Neural cell (in vitro differentiated cells): ENCODE measurements at regions not wholly inside any gene's neighbourhood (a gene's known extent, or its start where the extent isn't known, plus 50 kb on each side); places are given as distances from the start of the nearest gene placed in this dataset.

Source experiments
- H2AFZ ChIP-seq: fragments of 200-600, 300-800 bp; sonication (generic), shearing (Covaris generic); 2 replicates; pipeline ENCODE4 v1.6.0; 2014; ENCODE audit warnings: low read depth, mild to moderate bottlenecking, antibody characterized with exemption, low read length, moderate library complexity
- H3F3A ChIP-seq: fragments of 200-600 bp; shearing (Covaris generic); 2 replicates; pipeline ENCODE4 v1.6.1; 2016; ENCODE audit warnings: mild to moderate bottlenecking, moderate library complexity, mixed read lengths, antibody characterized with exemption, low read length; ENCODE audit not compliant: insufficient read depth, poor library complexity, severe bottlenecking
- H3K27ac ChIP-seq: fragments of 200-600, 300-800 bp; sonication (generic), shearing (Covaris generic); 2 replicates; pipeline ENCODE4 v1.5.1; 2014; ENCODE audit warnings: mild to moderate bottlenecking, low read length, moderate library complexity
- H3K27me3 ChIP-seq: fragments of 300-800, 200-600 bp; sonication (generic), shearing (Covaris generic); 2 replicates; pipeline ENCODE4 v1.6.0; 2014; ENCODE audit warnings: mild to moderate bottlenecking, low read depth, low read length, moderate library complexity; ENCODE audit not compliant: insufficient read depth
- H3K36me3 ChIP-seq: fragments of 300-800, 200-600 bp; sonication (generic), shearing (Covaris generic); 2 replicates; pipeline ENCODE4 v1.5.1; 2014; ENCODE audit warnings: mild to moderate bottlenecking, antibody characterized with exemption, low read length, moderate library complexity; ENCODE audit not compliant: insufficient read depth
- H3K4me2 ChIP-seq: fragments of 300-800, 200-600 bp; sonication (generic), shearing (Covaris generic); 2 replicates; pipeline ENCODE4 v1.6.0; 2014; ENCODE audit warnings: mild to moderate bottlenecking, low read length
- H3K4me3 ChIP-seq: fragments of 300-800, 200-600 bp; sonication (generic), shearing (Covaris generic); 2 replicates; pipeline ENCODE4 v1.5.1; 2014; ENCODE audit warnings: mild to moderate bottlenecking, low read length, moderate library complexity
- H3K79me2 ChIP-seq: fragments of 200-600 bp; shearing (Covaris generic); replicated peaks from 2 replicates; pipeline ENCODE4 v1.6.0; 2014; ENCODE audit warnings: mild to moderate bottlenecking, low read length, moderate library complexity; ENCODE audit not compliant: insufficient read depth
- H3K9ac ChIP-seq: fragments of 300-800, 200-600 bp; sonication (generic), shearing (Covaris generic); 2 replicates; pipeline ENCODE4 v1.6.1; 2016; ENCODE audit warnings: mild to moderate bottlenecking, low read length, mixed read lengths
- H3K9me2 ChIP-seq: fragments of 200-600 bp; shearing (Covaris generic); 2 replicates; pipeline ENCODE4 v1.6.1; 2016; ENCODE audit warnings: mild to moderate bottlenecking, low read length, mixed read lengths; ENCODE audit not compliant: insufficient read depth
- H3K9me3 ChIP-seq: fragments of 200-600, 300-800 bp; sonication (generic), shearing (Covaris generic); 2 replicates; pipeline ENCODE4 v1.6.1; 2016; ENCODE audit warnings: mild to moderate bottlenecking, mixed run types, low read length, moderate library complexity, mixed read lengths
- H4K20me1 ChIP-seq: fragments of 200-600 bp; shearing (Covaris generic); 2 replicates; pipeline ENCODE4 v1.6.1; 2016; ENCODE audit warnings: mild to moderate bottlenecking, mixed run types; ENCODE audit not compliant: insufficient read depth
- CTCF ChIP-seq: fragments of 450-650 bp; IDR thresholded peaks from 2 replicates; pipeline ENCODE4 v1.5.1; 2014; ENCODE audit warnings: antibody characterized with exemption, mild to moderate bottlenecking, moderate library complexity; ENCODE audit not compliant: poor library complexity, severe bottlenecking
- EP300 ChIP-seq: fragments of 450-650 bp; conservative IDR thresholded peaks from 2 replicates; pipeline ENCODE4 v1.6.1; 2014; ENCODE audit warnings: antibody characterized with exemption, mild to moderate bottlenecking, moderate library complexity; ENCODE audit not compliant: poor library complexity, severe bottlenecking
- EZH2 ChIP-seq: fragments of 200-600, 300-800 bp; shearing (Covaris generic), sonication (generic); IDR thresholded peaks from 2 replicates; pipeline ENCODE4 v1.6.1; 2014; ENCODE audit warnings: antibody characterized with exemption, low read length, borderline replicate concordance, mild to moderate bottlenecking; ENCODE audit not compliant: insufficient read depth, poor library complexity, severe bottlenecking
- MXI1 ChIP-seq: fragments of 450-650 bp; conservative IDR thresholded peaks from 2 replicates; pipeline ENCODE4 v1.6.1; 2014; ENCODE audit warnings: antibody characterized with exemption, mild to moderate bottlenecking; ENCODE audit not compliant: poor library complexity, severe bottlenecking
- POLR2AphosphoS5 ChIP-seq: IDR thresholded peaks from 2 replicates; pipeline ENCODE4 v1.6.1; 2012
- RAD21 ChIP-seq: fragments of 450-650 bp; conservative IDR thresholded peaks from 2 replicates; pipeline ENCODE4 v1.6.1; 2014; ENCODE audit warnings: antibody characterized with exemption, mild to moderate bottlenecking, moderate library complexity
- REST ChIP-seq: IDR thresholded peaks from 2 replicates; pipeline ENCODE4 v1.6.1; 2012; ENCODE audit warnings: borderline replicate concordance
- SMC3 ChIP-seq: fragments of 450-650 bp; conservative IDR thresholded peaks from 2 replicates; pipeline ENCODE4 v1.6.1; 2014; ENCODE audit warnings: antibody characterized with exemption, mild to moderate bottlenecking, moderate library complexity; ENCODE audit not compliant: poor library complexity
- TAF1 ChIP-seq: IDR thresholded peaks from 2 replicates; pipeline ENCODE4 v1.6.1; 2012; ENCODE audit warnings: low read depth

GRCh38 chr2:160672211-160672610, 178.6 kb upstream of the RBMS1 start:
- Histone ChIP-seq H3K9me2 (no peaks in the 10 kb centered on the region), H4K20me1 (no peaks in the 10 kb centered on the region), H3K27ac (no peak overlapping the region), H3K9ac (no peak overlapping the region), H3K36me3 (no peaks in the 10 kb centered on the region), H3F3A (no peaks in the 10 kb centered on the region), H3K4me3 (no peak overlapping the region), H3K79me2 (no peaks in the 10 kb centered on the region), H2AFZ (no peak overlapping the region), H3K27me3 (no peaks in the 10 kb centered on the region), H3K4me2 (no peak overlapping the region), H3K9me3 (no peaks in the 10 kb centered on the region)
- TF ChIP-seq TAF1 (no peak), EZH2 (no peak), RAD21 (no peak), REST (no peak), EP300 (no peak), MXI1 (no peak), CTCF (no peak)

GRCh38 chr2:160674146-160674750, 180.6 kb upstream of the RBMS1 start:
- no peaks in the 10 kb centered on the region for H4K20me1 ChIP-seq
- no peak overlapping the region for H3K4me2 ChIP-seq
- no peaks in the 10 kb centered on the region for H3F3A ChIP-seq
- TF ChIP-seq SMC3 (no peak), EZH2 (no peak), RAD21 (no peak), POLR2AphosphoS5 (no peak)
- H3K79me2 ChIP-seq, result no peaks in the 10 kb centered on the region
- H3K9me2 ChIP-seq, result no peaks in the 10 kb centered on the region
- H3K27me3 ChIP-seq, result no peaks in the 10 kb centered on the region
- no peak overlapping the region for H3K27ac ChIP-seq
- H3K9ac ChIP-seq, result no peak overlapping the region
- H3K4me3 ChIP-seq, result no peak overlapping the region
- no peak overlapping the region for H2AFZ ChIP-seq
- no peaks in the 10 kb centered on the region for H3K9me3 ChIP-seq
- no peaks in the 10 kb centered on the region for H3K36me3 ChIP-seq

GRCh38 chr2:160679686-160680085, 186.1 kb upstream of the RBMS1 start:
- no peak overlapping the region for H3K4me3 ChIP-seq
- H2AFZ ChIP-seq, result no peak overlapping the region
- no peaks in the 10 kb centered on the region for H3K79me2 ChIP-seq
- no peak overlapping the region for H3K27ac ChIP-seq
- no peaks in the 10 kb centered on the region for H3K36me3 ChIP-seq
- TF ChIP-seq TAF1 (no peak), POLR2AphosphoS5 (no peak), SMC3 (no peak), RAD21 (no peak), CTCF (no peak), EP300 (no peak), EZH2 (no peak), REST (no peak), MXI1 (no peak)
- H3K9ac ChIP-seq, result no peak overlapping the region
- no peaks in the 10 kb centered on the region for H4K20me1 ChIP-seq
- no peaks in the 10 kb centered on the region for H3K27me3 ChIP-seq
- H3K4me2 ChIP-seq, result no peak overlapping the region
- H3K9me3 ChIP-seq, result no peaks in the 10 kb centered on the region
- no peaks in the 10 kb centered on the region for H3K9me2 ChIP-seq
- H3F3A ChIP-seq, result no peaks in the 10 kb centered on the region
